Left colon (tissue), 2 donors: ENCODE measurements at regions not wholly inside any gene's neighbourhood (a gene's known extent, or its start where the extent isn't known, plus 50 kb on each side); places are given as distances from the start of the nearest gene placed in this dataset.

Source experiments
- ATAC-seq: fragments of 200-7000 bp; cut with Tn5 transposase; one replicate; pipeline ENCODE4 v1.9.1; 2020; ENCODE audit warnings: mild to moderate bottlenecking, moderate library complexity
- DNase-seq, 2 donors: peaks; one replicate each; pipeline ENCODE4 v3.0.0-alpha.2; 2020
- intact Hi-C, 2 donors: fragments of 100-400 bp; cut with DNase I in 1 of 2; cut with micrococcal nuclease in 1 of 2; formaldehyde crosslinking; loops; one replicate each; pipeline versions ENCODE4 v1.11.2 to v1.14.0; 2022; cut with DNase I, micrococcal nuclease
- donor health status: DM: no; HTN: no; CAD: no.
- donor health status: DM: yes; HTN: yes; CAD: no.

GRCh38 chr19:32012886-32013631 is 332.4 kb upstream of the ZNF507 start:
- intact Hi-C loops, result no loop called here
- DNase-seq (no peak), ATAC-seq (peak; percentile 90)

GRCh38 chr19:32017176-32017953 is 328.0 kb upstream of the ZNF507 start:
- DNase-seq, result no peak
- intact Hi-C loops, result no loop called here
- no peak for ATAC-seq

- ATAC-seq, result no peak
Observed at GRCh38 chr19:32018014-32018413, 327.4 kb upstream of the ZNF507 start.

GRCh38 chr19:32020538-32020937 is 324.9 kb upstream of the ZNF507 start:
- ATAC-seq (no peak), DNase-seq (no peak)
- intact Hi-C loops, result no loop called here

More at GRCh38 chr19:32018014-32018413, 327.4 kb upstream of the ZNF507 start:
- DNase-seq, result no peak
- intact Hi-C loops, result no loop called here

GRCh38 chr19:32022044-32022640 is 323.3 kb upstream of the ZNF507 start:
- intact Hi-C loops, result no loop called here
- no peak for ATAC-seq
- no peak for DNase-seq

GRCh38 chr19:32022731-32023563 is 322.5 kb upstream of the ZNF507 start:
- ATAC-seq (no peak), DNase-seq (no peak)
- intact Hi-C loops, result no loop called here

GRCh38 chr19:32023564-32023832 is 321.9 kb upstream of the ZNF507 start:
- no peak for DNase-seq
- ATAC-seq, result no peak
- intact Hi-C loops, result no loop called here

- intact Hi-C loops, result no loop called here
- ATAC-seq, result no peak
Observed at GRCh38 chr19:32029235-32029634, 316.2 kb upstream of the ZNF507 start.

GRCh38 chr19:32032561-32032960 is 312.8 kb upstream of the ZNF507 start:
- ATAC-seq (no peak), DNase-seq (no peak)
- intact Hi-C loops, result no loop called here

More at GRCh38 chr19:32029235-32029634, 316.2 kb upstream of the ZNF507 start:
- DNase-seq, result no peak

- ATAC-seq (no peak), DNase-seq (no peak)
- intact Hi-C loops, result no loop called here
Observed at GRCh38 chr19:32035626-32036025, 309.8 kb upstream of the ZNF507 start.

- intact Hi-C loops, result no loop called here
- DNase-seq (peak in 1 of 2 donors; percentile 32), ATAC-seq (no peak)
Observed at GRCh38 chr19:32038021-32038920, 307.1 kb upstream of the ZNF507 start.

- DNase-seq (no peak), ATAC-seq (no peak)
- intact Hi-C loops, result no loop called here
Observed at GRCh38 chr19:32038961-32039360, 306.4 kb upstream of the ZNF507 start.

GRCh38 chr19:32039440-32039839 is 306.0 kb upstream of the ZNF507 start:
- intact Hi-C loops, result no loop called here
- DNase-seq (no peak), ATAC-seq (no peak)

- intact Hi-C loops, result no loop called here
- ATAC-seq, result no peak
- DNase-seq, result no peak
Observed at GRCh38 chr19:32040236-32040635, 305.2 kb upstream of the ZNF507 start.

GRCh38 chr19:32041681-32042292 is 303.6 kb upstream of the ZNF507 start:
- ATAC-seq, result peak; percentile 52

GRCh38 chr19:32047788-32048187 is 297.6 kb upstream of the ZNF507 start:
- intact Hi-C loops, result no loop called here
- no peak for ATAC-seq
- no peak for DNase-seq

More at GRCh38 chr19:32041681-32042292, 303.6 kb upstream of the ZNF507 start:
- peak; percentile 28 to 50 for DNase-seq
- intact Hi-C loops, result no loop called here

GRCh38 chr19:32053376-32053775 is 292.0 kb upstream of the ZNF507 start:
- DNase-seq (no peak), ATAC-seq (no peak)
- intact Hi-C loops, result no loop called here

- ATAC-seq, result no peak
- intact Hi-C loops, result no loop called here
Observed at GRCh38 chr19:32053861-32054260, 291.5 kb upstream of the ZNF507 start.

More at GRCh38 chr19:32053861-32054260, 291.5 kb upstream of the ZNF507 start:
- DNase-seq, result no peak
